Endothelial cell (in vitro differentiated cells): ENCODE measurements at regions not wholly inside any gene's neighbourhood (a gene's known extent, or its start where the extent isn't known, plus 50 kb on each side); places are given as distances from the start of the nearest gene placed in this dataset.

Source experiments
- DNase-seq: peaks from one replicate; pipeline ENCODE4 v3.0.0; 2021; ENCODE audit warnings: low spot score
- H3K27ac Mint-ChIP-seq: one replicate; pipeline ENCODE4 v1.8.0; 2021; ENCODE audit warnings: mixed read lengths, inconsistent platforms; ENCODE audit not compliant: unreplicated experiment
- H3K27me3 Mint-ChIP-seq: one replicate; pipeline ENCODE4 v1.8.0; 2021; ENCODE audit warnings: mild to moderate bottlenecking, moderate library complexity, mixed read lengths, inconsistent platforms; ENCODE audit not compliant: unreplicated experiment
- H3K36me3 Mint-ChIP-seq: one replicate; pipeline ENCODE4 v1.8.0; 2021; ENCODE audit warnings: mild to moderate bottlenecking, low read depth, mixed read lengths, inconsistent platforms; ENCODE audit not compliant: unreplicated experiment
- H3K4me1 Mint-ChIP-seq: one replicate; pipeline ENCODE4 v1.8.0; 2021; ENCODE audit warnings: mild to moderate bottlenecking, mixed read lengths, inconsistent platforms; ENCODE audit not compliant: unreplicated experiment
- H3K4me3 Mint-ChIP-seq: one replicate; pipeline ENCODE4 v1.8.0; 2021; ENCODE audit warnings: mild to moderate bottlenecking, mixed read lengths, inconsistent platforms; ENCODE audit not compliant: unreplicated experiment
- H3K9me3 Mint-ChIP-seq: one replicate; pipeline ENCODE4 v1.8.0; 2021; ENCODE audit warnings: mixed read lengths, inconsistent platforms; ENCODE audit not compliant: unreplicated experiment
- TF ChIP-seq, protein P1 (sequence below): fragments of 200-600 bp; sonication (generic); IDR thresholded peaks from one replicate; pipeline ENCODE4 v1.5.0; 2021; ENCODE audit warnings: antibody characterized with exemption; ENCODE audit not compliant: unreplicated experiment

DNA sequence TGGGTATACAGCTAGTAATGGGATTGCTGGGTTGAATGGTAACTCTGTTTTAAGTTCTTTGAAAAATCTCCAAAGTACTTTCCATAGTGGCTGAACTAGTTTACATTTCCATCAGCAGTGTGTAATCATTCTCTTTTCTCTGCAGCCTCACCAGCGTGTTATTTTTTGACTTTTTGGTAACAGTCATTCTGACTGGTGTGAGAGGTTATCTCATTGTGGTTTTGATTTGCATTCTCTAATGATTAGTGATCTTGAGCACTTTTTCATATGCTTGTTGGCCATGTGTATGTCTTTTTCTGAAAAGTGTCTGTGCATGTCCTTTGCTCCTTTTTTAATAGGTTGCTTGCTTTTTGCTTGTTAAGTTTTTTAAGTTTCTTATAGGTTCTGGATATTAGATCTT, 194.2 kb upstream of the PHACTR1 start:
- Mint-ChIP-seq H3K27ac (no peak overlapping the region), H3K4me3 (no peak overlapping the region), H3K27me3 (no peaks in the 10 kb centered on the region), H3K9me3 (no peaks in the 10 kb centered on the region), H3K36me3 (no peaks in the 10 kb centered on the region), H3K4me1 (peaks cover 1% of the 10 kb centered on the region)
- DNase-seq = no peak
- TF ChIP-seq, protein P1, sequence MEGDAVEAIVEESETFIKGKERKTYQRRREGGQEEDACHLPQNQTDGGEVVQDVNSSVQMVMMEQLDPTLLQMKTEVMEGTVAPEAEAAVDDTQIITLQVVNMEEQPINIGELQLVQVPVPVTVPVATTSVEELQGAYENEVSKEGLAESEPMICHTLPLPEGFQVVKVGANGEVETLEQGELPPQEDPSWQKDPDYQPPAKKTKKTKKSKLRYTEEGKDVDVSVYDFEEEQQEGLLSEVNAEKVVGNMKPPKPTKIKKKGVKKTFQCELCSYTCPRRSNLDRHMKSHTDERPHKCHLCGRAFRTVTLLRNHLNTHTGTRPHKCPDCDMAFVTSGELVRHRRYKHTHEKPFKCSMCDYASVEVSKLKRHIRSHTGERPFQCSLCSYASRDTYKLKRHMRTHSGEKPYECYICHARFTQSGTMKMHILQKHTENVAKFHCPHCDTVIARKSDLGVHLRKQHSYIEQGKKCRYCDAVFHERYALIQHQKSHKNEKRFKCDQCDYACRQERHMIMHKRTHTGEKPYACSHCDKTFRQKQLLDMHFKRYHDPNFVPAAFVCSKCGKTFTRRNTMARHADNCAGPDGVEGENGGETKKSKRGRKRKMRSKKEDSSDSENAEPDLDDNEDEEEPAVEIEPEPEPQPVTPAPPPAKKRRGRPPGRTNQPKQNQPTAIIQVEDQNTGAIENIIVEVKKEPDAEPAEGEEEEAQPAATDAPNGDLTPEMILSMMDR = no peak

DNA sequence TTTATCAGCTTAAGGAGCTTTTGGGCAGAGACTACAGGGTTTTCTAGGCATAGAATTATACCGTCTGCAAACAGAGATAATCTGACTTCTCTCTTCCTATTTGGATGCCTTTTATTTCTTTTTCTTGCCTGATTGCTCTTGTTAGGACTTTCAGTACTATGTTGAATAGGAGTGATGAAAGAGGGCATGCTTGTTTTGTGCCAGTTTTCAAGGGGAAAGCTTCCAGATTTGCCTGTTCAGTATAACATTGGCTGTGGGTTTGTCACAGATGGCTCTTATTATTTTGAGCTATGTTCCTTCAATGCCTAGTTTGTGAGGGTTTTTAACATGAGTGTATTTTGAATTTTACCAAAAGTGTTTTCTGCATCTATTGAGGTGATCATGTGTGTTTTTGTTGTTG, 192.8 kb upstream of the PHACTR1 start:
- H3K27me3 Mint-ChIP-seq = no peaks in the 10 kb centered on the region
- H3K36me3 Mint-ChIP-seq = no peaks in the 10 kb centered on the region
- no peak overlapping the region for H3K27ac Mint-ChIP-seq
- DNase-seq = no peak
- no peak overlapping the region for H3K4me3 Mint-ChIP-seq
- H3K4me1 Mint-ChIP-seq = peaks cover 12% of the 10 kb centered on the region
- no peaks in the 10 kb centered on the region for H3K9me3 Mint-ChIP-seq
- TF ChIP-seq, protein P1 = no peak

DNA sequence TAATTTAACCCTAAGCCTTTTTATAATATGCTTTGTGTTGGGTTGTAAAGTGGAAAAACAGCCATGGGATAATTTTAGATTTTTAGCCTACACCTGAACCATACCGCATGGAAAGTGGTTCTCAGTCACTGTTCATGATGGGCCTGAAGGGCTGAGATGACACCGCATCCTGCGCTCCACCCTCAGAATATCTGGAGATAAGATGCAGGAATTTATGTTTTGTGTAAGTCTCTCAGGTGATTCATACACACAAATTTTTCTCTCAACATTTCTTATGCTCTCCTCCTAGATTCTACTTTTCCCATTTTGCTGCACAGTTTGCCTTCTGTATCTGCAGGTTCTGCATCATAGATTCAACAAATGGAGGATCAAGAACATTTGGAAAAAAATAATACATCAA, 191.3 kb upstream of the PHACTR1 start:
- Mint-ChIP-seq H3K27ac (no peak overlapping the region), H3K4me1 (peaks cover 27% of the 10 kb centered on the region), H3K27me3 (no peaks in the 10 kb centered on the region), H3K4me3 (no peak overlapping the region), H3K9me3 (no peaks in the 10 kb centered on the region), H3K36me3 (no peaks in the 10 kb centered on the region)
- TF ChIP-seq, protein P1 = no peak
- no peak for DNase-seq

DNA sequence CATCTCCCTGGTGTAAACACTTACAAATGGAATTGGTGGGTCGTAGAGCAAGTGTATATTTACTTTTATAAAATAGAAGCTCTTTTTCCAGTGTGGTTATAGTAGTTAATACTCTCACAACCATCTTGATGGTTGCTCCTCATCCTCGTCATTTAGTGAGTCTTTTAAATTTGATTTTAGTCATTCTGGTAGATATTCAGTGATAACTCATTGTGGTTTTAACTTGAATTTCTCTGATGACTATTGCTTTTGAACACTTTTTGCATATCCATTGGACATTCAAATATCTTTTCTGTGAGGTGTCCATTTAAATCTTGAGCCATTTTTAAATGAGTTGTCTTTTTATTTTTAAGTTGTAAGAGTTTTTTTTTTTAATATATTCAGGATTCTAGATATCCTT, 189.2 kb upstream of the PHACTR1 start:
- H3K4me1 Mint-ChIP-seq = peaks cover 30% of the 10 kb centered on the region
- no peaks in the 10 kb centered on the region for H3K27me3 Mint-ChIP-seq
- no peak overlapping the region for H3K27ac Mint-ChIP-seq
- H3K4me3 Mint-ChIP-seq = no peak overlapping the region
- no peaks in the 10 kb centered on the region for H3K36me3 Mint-ChIP-seq
- TF ChIP-seq, protein P1 = no peak
- H3K9me3 Mint-ChIP-seq = no peaks in the 10 kb centered on the region
- no peak for DNase-seq

DNA sequence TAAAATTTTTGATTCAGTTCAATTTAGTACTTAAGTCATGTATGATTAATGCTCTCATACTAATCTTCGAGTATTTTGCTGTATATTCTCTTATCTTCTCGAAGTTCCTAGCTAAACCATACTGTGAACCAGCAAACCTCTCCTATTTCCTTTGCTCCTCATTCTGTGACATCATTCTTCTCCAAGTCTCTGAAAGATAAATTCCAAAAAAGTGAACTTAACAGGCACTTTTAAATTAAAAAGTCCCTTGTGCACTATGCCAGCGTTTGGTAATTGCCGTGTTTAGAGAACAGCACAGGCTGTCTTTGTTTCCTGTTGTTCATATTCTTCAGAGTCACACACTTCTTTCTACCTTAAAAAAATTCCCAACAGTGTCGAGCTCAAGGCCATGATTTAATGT, 188.4 kb upstream of the PHACTR1 start:
- DNase-seq = no peak
- peak overlapping the region; percentile 90 for H3K27ac Mint-ChIP-seq
- no peaks in the 10 kb centered on the region for H3K9me3 Mint-ChIP-seq
- TF ChIP-seq, protein P1 = no peak
- no peaks in the 10 kb centered on the region for H3K27me3 Mint-ChIP-seq
- H3K4me1 Mint-ChIP-seq = peaks cover 30% of the 10 kb centered on the region
- no peaks in the 10 kb centered on the region for H3K36me3 Mint-ChIP-seq
- no peak overlapping the region for H3K4me3 Mint-ChIP-seq
